ENCODE measurements at regions not wholly inside any gene's neighbourhood (a gene's known extent, or its start where the extent isn't known, plus 50 kb on each side); places are given as distances from the start of the nearest gene placed in this dataset.
A peak's percentile ranks its signal among the peaks of the same experiment; 100 is the strongest.

GRCh38 chr20:50394569-50394968 lies 115.6 kb upstream of the PTPN1 start:
- no peak for DNase-seq (ENCODE audit: low spot score)

GRCh38 chr20:50395251-50395729 lies 114.9 kb upstream of the PTPN1 start:
- peak; percentile 36 for DNase-seq (ENCODE audit: low spot score)

- DNase-seq (ENCODE audit: low spot score): no peak
These were observed 114.2 kb upstream of the PTPN1 start for GRCh38 chr20:50395914-50396488.

- no peak for DNase-seq (ENCODE audit: low spot score)
These were observed 113.6 kb upstream of the PTPN1 start for GRCh38 chr20:50396623-50397022.

GRCh38 chr20:50397058-50397457 lies 113.1 kb upstream of the PTPN1 start:
- DNase-seq (ENCODE audit: low spot score): no peak

- no peak for DNase-seq (ENCODE audit: low spot score)
These were observed 112.1 kb upstream of the PTPN1 start for GRCh38 chr20:50398064-50398463.

- DNase-seq (ENCODE audit: low spot score): no peak
These were observed 111.7 kb upstream of the PTPN1 start for GRCh38 chr20:50398471-50398820.

- DNase-seq (ENCODE audit: low spot score): peak; percentile 51
These were observed 111.2 kb upstream of the PTPN1 start for GRCh38 chr20:50398821-50399554.

GRCh38 chr20:50399555-50399916 lies 110.6 kb upstream of the PTPN1 start:
- no peak for DNase-seq (ENCODE audit: low spot score)

GRCh38 chr20:50399917-50400704 lies 110.1 kb upstream of the PTPN1 start:
- no peak for DNase-seq (ENCODE audit: low spot score)

GRCh38 chr20:50400705-50401586 lies 109.2 kb upstream of the PTPN1 start:
- no peak for DNase-seq (ENCODE audit: low spot score)

GRCh38 chr20:50401587-50402418 lies 108.4 kb upstream of the PTPN1 start:
- no peak for DNase-seq (ENCODE audit: low spot score)

- no peak for DNase-seq (ENCODE audit: low spot score)
These were observed 106.4 kb upstream of the PTPN1 start for GRCh38 chr20:50403565-50404418.

- no peak for DNase-seq (ENCODE audit: low spot score)
These were observed 105.6 kb upstream of the PTPN1 start for GRCh38 chr20:50404419-50405234.

- no peak for DNase-seq (ENCODE audit: low spot score)
These were observed 104.8 kb upstream of the PTPN1 start for GRCh38 chr20:50405235-50405914.

- no peak for DNase-seq (ENCODE audit: low spot score)
These were observed 104.1 kb upstream of the PTPN1 start for GRCh38 chr20:50405915-50406609.

GRCh38 chr20:50406610-50407136 lies 103.5 kb upstream of the PTPN1 start:
- no peak for DNase-seq (ENCODE audit: low spot score)

Measured in GM03348 (cell line).